HG03060 (cell line): ENCODE measurements at regions not wholly inside any gene's neighbourhood (a gene's known extent, or its start where the extent isn't known, plus 50 kb on each side); places are given as distances from the start of the nearest gene placed in this dataset.
"Not testable (repeated sequence)": the region's sequence is repeated elsewhere in the genome, so short reads cannot be mapped to it uniquely, and the experiment has no call there.

Source experiments
- ATAC-seq: cut with Tn5 transposase; IDR thresholded peaks from one replicate; pipeline ENCODE4 v1.9.1; 2021; ENCODE audit warnings: low read depth, moderate number of reproducible peaks; ENCODE audit not compliant: unreplicated experiment

DNA sequence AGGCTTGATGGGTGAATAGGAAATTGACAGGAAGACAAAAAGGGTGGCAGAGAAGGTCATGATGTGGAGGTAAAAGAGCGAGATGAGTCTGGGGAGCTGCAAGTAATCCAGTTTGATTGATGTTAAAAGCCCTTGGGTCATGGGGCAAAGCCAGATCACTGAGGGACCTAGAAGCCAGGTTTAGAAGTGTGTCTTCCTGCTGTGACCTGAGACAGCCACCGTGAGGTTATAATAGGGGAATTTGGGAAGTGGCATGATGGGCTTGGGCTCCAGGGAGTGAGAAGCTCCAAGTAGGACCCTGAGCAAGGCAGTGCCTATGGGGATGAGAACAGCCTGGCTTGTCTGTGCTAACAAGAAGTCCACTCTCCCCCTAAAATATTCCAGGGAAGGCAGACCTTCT lies 298.5 kb downstream of the RPLP1 start:
- no peak for ATAC-seq

DNA sequence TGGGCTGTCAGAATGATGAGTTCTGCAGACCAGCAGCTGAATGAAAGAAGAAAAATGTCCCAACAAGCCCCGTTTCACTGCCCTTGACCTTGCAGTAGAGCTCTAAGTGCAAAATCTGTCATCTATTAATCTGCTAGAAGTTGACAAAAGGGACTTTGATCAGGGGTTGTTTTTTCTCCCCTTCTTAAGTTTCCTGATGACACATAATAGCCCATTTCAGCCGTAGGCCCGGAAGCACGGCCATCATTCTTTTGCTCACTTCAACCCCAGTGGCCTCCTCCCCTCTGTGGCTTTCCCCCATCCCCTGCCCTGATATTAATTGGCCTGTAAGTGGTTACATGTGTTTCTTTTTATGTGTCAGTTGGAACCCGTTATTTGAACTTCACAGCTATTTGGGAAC lies 298.9 kb downstream of the RPLP1 start:
- ATAC-seq, result no peak

DNA sequence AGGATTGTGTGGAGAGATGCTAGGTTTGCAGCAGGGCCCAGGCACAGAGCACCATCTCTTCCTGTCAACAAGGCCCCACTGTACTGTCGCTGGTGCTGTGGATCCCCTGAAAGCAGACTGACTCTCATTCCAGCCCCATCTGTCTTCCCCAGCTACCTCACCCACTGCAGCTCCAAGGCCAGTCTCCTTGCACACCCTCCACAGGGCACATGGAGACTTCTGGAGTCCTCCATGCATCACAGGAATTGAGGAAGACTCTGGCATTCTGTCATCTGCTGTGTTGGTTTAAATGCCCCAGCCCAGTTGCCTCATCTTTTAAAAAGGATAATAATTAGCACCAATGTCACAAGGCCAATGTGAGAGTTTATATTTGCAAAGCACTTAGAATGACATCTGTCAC lies 301.2 kb downstream of the RPLP1 start:
- no peak for ATAC-seq

DNA sequence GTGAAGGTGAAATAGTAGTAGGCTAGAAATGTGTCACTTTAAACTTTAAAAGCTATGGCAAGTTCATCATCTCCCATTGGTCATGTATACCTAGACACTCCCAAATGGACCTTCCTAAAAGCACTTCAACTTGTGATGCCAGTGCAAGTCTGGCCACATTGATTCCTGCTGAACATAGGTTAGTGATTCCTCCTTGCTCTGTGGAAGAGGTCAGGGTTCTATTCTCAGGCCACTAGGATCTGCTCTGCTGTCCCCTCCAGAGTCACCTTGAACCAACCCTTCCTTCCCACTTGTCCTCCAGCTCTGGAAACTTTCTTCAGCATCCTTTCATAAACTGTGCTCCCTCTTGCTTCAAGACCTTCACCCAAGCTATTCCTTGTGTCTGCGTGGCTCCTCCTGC lies 301.7 kb downstream of the RPLP1 start:
- no peak for ATAC-seq

DNA sequence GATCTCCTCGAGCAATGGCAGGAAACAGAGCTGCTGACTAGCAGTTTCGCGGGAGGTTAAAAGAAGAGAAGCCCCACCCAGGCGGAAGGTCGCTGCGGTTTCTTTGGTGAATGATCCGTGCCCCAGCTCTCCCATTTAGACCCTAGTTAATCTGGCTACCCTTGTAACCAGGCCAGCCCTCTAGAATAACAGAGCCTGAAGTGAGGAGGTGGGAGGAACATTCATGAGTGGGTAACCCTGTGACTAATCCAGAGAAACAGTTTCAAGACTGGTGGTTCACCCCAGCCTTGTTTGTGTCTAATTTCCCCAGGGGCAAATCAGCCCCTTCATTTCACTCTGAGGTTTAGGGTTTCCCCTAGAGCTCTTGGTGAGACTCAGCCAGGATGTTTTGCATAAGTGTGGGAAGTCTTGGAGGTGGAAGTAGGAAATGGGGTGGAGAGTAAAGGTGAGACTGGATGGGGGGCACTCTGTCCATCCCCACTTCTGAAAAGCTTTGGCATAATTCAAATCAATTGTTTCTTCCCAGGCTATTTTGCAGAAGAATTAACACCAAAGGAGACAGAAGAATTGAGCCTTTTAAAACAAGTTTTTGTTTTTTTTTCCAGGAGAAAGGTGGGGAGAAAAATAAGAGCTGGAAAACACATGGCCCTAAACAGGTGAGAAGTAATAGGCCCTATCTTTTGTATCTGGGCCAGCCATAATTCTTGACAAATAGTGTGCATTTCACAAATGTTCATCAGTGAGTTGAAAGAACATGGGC lies 303.1 kb downstream of the RPLP1 start:
- peak; percentile 86 for ATAC-seq

DNA sequence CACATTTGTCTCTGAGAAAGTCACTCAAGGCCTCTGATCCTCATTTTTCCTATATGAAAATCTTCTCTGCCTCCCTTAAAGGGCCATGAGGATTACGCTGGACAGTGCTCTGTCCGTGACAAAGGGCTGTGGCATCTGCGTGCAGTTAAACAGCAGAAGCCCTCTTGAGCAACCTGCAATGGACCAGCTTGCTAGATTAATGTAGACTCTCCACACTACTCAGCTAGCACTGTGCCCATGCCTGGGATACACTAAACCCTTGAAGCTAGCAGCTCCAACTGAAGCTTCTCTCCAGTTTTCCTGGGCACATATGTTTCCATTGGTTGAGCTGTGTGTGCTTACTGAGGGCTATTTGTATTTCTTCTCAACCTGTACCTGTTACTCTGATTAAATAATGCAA lies 303.8 kb downstream of the RPLP1 start:
- ATAC-seq, result no peak

DNA sequence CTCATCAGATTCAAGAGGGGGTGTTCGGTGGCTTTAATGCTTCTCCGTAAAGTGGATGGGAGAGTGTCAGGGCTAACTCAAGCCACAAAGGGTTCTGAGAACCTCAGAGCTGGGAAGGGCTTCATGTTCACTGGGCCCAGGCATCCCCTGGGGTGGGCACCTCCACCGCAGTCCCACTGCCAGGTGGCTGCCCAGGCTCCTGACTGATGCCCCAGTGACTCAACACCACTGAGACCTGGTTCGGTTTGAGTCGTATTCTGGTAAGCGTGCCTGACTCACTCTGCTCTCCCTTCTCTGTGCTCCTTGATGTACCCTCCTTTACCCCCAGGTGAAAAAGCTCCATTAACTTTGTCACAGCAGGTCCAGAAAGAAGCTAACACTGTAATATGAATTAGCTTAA lies 304.6 kb downstream of the RPLP1 start:
- no peak for ATAC-seq

DNA sequence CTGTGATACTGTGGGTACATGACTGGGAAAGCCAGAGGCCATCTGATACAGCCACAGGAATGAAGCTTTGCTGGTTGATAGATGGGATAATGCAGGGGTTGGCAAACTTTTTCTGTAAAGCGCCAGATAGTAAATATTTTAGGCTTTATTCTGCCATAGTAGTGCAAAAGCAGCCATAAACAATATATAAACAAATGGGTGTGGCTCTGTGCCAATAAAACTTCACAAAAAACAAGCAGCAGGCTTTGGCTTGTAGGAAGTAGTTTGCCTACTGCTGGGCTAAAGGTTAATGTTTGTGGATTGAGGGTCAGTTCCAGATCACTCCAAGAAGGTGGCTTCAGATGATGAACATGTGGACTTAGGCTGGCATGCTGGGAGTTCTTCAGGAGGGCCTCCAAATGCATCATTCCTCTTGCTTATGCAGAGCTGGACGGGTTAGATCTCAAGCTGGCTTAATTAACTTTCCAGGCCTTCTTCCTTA lies 305.7 kb downstream of the RPLP1 start:
- ATAC-seq, result no peak

DNA sequence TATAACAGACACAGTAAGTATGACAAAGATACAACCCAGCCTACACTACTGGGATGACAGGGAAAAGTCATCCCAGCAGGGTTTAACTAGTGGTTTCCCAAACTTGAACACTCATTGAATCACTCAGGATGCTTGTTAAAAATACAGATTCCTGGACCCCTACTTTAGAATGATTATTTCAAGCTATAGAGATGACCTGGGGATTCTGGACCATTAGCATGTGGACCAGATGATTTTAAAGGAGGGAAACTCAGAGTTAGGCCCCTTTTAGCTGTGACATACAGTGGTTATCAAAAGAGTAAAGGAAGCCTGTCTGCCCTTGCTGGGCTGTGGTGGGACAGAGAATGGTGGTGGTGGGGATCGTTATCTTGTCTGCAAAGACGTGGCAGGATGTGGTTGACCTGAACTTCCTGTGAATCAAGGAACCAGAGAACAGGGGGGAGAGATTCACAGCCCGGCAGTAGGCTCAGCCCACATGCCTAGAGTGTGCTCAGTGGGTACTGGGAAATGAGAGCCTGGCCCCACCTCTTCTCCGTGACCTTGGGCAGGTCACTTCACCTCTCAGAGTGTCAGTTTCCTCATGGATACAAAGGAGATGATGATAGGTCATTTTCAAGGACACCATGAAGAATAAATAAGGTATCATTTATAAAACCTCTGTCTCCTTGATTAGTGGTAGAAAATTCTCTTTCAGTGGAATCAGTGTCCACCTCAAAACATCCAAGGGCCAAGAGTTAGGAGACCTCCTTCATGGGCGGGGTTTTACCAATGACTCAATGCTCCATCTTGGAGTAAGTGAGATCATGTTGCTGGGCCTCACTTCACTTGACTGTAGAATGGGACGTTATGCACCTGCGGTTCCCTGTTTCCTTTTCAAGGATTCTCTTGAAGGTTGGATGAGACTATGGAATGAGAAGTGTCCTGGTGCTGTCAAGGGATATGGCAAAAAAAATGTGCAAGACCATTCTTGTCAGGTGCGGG lies 306.5 kb downstream of the RPLP1 start:
- ATAC-seq, result no peak

DNA sequence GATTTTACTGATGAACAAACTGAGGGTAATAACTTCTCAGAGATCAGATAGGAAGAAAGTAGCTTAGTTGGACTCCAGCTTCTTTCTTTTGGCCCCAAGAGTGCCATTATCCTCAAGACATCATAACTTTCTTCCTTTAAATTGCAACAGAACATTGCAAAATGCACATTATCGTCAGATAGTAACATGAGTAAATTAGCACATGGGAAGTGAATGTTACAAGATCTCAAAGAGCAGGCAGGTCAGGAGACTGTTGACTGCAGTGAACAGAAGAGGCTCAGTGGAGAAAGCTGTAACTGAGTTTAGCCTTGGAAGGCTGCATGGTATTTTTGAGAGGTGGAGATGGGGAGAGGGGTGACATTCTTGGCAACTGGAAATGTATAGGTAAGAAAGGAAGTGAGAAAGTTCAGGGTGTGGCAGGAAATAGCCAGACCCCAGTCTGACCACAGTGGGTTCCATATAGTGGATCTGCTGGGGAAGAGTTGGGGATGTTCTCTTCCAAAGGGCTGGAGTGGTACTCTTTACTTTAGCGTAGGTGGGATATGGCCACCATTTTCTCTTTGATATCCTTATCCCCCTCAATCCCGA lies 307.7 kb downstream of the RPLP1 start:
- no peak for ATAC-seq

DNA sequence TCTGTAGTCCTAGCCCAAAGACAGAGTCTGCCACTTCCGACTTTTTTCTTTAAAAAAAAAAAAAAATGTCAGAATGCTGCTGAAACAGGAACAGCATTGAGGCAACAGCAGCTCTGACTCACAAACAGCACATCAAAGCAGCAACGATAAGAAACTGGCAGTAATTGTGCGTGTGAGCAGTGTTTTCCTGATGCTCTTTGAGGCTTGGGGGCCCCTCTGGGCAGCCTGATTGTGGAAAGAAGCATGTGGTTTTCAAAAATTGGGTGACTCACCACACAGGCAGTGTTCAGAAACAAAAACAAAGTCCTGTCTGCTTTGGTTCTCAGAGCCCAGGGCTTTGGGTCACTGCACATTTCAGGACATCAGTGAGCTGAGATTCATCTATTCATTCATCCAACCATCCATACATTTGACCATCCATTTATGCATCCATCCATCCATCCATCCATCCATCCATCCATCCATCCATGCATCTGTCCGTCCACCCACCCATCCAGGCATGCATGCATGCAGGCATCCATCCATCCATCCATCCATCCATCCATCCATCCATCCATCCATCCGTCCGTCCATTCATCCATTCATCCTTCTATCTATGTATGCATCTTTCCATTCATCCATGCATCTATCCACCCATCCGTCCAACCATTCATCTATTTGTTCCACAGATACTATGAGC lies 308.4 kb downstream of the RPLP1 start:
- no peak for ATAC-seq

DNA sequence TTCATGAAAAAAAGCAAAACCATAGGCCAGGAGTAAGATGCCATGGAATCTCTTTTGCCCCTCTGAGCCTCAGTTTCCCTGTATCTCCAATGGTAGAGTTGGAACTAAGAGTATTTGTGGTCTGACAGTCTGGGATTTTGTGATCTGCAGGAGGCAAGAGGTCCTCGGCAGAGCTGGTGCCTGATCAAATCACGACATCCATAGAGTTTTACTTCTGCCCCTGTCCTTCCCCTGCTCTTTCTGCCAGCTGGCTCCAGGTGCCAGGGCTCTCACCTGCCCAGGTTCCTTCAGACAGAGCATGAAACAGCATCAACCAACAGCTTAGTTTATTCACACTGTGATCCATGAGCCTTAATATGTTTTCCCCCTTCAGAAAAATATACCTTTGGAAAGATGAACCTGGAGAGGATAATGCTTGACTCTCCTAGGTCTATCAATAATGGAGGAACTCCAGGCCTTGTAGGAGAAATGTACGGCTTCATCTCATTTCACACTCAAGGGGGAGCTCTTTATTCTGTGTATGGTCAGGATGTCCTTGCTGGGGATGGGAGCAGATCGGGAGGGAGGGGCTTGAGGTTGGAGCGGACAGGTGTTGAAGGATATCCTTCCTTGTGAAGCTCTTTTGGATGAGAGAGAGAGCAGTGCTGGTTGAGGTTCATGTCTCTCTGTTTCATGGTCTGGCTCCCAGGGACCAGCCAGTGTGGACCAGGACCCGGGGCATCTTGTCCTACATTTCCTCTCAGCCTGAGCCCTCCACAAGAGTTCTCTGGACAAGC lies 309.9 kb downstream of the RPLP1 start:
- no peak for ATAC-seq

DNA sequence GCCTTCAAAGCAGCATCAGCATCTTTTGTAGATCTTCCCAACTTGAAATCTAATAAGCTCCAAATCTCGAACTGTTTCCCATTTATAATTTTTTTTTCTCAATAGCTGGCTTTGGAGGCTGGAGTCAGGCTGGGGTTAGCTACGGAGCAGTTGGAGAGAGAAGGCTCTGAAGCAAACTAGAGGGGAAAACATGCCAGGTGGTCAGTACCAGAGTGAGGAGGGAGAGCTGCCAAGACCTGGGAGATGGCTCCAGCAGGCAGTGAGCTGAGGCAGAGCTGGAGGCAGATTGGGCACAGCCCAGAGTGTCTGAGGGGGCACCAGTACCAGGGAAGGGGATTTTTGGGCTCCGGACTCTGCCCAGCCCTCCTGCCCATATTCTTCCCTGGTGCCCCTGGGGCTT lies 311.2 kb downstream of the RPLP1 start:
- ATAC-seq, result no peak

DNA sequence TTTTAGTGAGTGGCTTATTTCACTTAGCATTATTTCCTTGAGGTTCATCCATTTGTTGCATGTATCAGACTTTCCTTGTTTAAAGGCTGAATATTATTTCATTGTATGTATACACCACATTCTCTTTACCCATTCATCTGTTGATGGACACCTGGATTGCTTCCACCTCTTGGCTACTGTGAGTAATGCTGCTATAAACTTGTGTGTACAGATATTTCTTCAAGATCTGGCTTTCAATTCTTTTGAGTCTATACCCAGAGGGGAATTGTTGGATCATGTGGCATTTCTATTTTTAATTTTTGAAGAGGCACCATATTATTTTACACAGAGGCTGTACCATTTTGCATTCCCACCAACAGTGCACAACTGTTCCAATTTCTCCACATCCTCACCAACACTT lies 313.5 kb downstream of the RPLP1 start:
- ATAC-seq, result no peak

DNA sequence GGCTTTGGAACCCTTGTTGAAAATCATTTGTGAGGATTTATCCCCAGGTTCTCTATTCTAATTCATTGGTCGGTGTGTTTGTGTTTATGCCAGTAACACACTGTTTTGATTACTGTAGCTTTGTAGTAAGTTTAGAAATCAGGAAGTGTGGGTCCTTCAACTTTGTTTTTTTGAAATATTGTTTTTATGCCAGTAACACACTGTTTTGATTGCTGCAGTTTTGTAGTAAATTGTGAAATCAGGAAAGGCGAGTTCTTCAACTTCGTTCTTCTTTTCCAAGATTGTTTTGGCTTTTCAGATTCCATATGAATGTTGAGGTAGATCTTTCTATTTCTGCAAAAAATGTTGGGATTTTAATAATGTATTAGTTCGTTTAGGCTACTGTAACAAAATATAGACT lies 314.6 kb downstream of the RPLP1 start:
- no peak for ATAC-seq

DNA sequence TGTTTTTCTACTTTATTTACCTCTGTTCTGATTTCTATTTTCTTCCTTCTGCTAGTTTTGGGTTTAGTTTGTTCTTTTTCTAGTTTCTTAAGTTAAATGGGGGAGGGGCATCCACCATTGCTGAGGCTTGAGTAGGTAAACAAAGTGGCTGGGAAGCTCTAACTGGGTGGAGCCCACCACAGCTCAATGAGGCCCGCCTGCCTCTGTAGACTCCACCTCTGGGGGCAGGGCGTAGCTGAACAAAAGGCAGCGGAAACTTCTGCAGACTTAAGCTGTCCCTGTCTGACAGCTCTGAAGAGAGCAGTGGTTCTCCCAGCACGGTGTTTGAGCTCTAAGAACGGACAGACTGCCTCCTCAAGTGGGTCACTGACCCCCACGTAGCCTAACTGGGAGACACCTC lies 316.7 kb downstream of the RPLP1 start:
- ATAC-seq, result not testable (repeated sequence)

DNA sequence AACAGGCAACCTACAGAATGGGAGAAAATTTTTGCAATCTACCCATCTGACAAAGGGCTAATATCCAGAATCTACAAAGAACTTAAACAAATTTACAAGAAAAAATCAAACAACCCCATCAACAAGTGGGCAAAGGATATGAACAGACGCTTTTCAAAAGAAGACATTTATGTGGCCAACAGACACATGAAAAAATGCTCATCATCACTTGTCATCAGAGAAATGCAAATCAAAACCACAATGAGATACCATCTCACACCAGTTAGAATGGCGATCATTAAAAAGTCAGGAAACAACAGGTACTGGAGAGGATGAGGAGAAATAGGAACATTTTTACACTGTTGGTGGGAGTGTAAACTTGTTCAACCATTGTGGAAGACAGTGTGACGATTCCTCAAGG lies 321.6 kb downstream of the RPLP1 start:
- ATAC-seq, result not testable (repeated sequence)

DNA sequence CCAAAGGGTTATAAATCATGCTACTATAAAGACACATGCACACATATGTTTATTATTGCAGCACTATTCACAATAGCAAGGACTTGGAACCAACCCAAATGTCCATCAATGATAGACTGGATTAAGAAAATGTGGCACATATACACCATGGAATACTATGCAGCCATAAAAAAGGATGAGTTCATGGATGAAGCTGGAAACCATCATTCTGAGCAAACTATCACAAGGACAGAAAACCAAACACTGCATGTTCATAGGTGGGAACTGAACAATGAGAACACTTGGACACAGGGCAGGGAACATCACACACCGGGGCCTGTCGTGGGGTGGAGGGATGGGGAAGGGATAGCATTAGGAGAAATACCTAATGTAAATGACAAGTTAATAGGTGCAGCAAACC lies 322.1 kb downstream of the RPLP1 start:
- ATAC-seq, result not testable (repeated sequence)

DNA sequence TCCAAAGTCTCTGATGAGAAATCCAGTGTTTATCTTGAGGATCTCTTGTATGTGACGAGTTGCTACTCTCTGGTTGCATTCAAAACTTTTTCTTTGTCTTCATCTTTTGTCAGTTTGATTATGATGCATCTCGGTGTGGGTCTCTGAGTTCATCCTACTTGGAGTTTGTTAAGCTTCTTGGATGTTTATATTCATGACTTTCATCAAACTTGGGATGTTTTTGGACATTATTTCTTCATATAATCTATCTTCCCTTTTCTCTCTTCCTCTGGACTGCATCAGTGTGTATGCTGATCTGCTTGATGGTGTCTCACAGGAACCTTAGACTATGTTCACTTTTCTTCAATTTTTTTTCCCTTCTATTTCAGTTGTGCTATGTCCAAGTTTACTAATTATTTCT lies 320.4 kb downstream of the TLE3 start:
- no peak for ATAC-seq

DNA sequence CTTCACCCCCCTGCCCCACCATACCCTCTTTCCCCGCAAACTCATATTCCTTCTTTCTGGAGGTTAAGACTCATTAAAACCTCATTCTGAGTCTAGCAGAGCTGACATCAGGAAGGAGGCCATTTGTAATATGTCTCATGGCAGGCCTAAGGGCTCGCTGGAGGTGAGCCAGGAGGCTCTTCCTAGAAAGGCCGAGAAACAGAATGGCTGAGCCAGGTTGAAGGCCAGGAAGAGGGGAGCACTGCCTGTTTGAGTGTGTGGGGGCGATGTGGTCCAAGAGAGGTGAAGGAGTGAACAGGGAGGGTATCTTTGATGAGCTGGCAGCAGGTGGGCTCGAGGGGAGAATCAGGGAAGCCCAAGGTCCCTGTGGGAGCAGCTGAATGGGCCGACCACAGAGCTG lies 317.3 kb downstream of the TLE3 start:
- no peak for ATAC-seq
